ENCODE measurements at regions not wholly inside any gene's neighbourhood (a gene's known extent, or its start where the extent isn't known, plus 50 kb on each side); places are given as distances from the start of the nearest gene placed in this dataset.

DNA sequence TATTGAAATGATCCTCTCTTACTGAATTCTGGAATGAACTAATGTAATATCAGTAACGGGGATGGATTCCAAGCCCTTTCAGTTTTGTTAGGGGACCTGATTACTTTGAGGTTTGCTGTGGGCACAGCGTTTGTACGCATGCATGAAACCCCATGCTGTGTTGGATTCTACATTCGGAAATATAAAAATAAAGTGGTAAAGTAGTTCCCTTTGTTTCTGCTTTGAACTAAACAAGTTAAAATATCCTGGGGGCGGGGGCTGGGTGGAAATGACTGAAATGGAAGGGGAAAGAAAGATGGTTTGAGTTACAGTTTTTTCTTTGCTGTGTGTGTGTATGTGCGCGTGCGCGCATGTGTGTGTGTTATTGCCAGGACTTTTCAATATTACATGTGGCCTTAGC is 196.5 kb upstream of the OPRM1 start:
- no peaks in the 10 kb centered on the region for H3K9me3 ChIP-seq (ENCODE audit: control insufficient read depth, insufficient read depth, low read depth, low read length)
- no peaks in the 10 kb centered on the region for H3K36me3 ChIP-seq (ENCODE audit: control insufficient read depth, insufficient read depth, low read length)
- H3K4me3 ChIP-seq (ENCODE audit: low read depth, low read length), result no peak overlapping the region
- H3K9ac ChIP-seq (ENCODE audit: low read length), result no peak overlapping the region
- no peak overlapping the region for H3K27ac ChIP-seq (ENCODE audit: low read depth, low read length)
- peaks cover 19% of the 10 kb centered on the region; the same call in 1 of the 2 replicates for H3K4me1 ChIP-seq (ENCODE audit: control insufficient read depth, insufficient read depth, low read length)
- no peaks in the 10 kb centered on the region for H3K27me3 ChIP-seq (ENCODE audit: control insufficient read depth, insufficient read depth, low read length)

DNA sequence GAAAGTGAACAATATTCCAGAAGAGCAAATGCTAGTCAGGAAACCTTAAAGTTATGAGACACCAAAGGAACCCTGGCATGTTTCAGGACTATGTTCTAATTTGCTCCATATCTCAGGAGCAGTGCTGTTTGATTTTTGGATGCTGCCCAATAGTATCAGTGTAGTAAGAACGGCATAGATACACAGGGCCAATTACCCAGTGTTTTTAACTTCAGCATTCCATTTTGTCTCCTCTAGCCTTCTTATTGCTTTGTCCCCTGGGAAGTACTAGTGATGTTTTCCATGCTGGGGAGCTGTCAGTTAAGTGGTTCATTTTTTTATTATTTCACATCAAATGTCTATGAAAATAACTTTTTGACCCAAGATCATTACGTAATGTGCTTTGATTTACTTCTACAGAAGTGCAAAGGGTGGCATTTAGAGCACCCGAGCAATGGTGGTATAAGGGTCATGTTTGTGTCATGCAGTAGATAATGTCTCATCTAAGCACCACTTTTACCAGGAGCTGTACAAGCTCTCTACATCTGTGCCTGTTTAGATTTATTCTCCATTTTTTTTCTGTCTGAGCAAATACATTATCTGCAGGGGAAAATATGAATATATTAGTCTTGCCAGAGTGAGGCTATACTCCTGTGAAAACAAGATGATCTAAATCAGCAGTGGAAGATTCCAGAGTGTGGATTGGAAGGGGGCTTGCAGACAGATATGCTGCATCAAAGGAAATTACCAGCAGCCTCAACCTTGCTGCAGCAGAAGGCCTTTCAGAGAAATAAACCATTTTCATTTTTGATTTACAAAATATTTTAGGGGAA is 198.8 kb upstream of the OPRM1 start:
- no peak overlapping the region for H3K27ac ChIP-seq (ENCODE audit: low read depth, low read length)
- no peak overlapping the region for H3K4me3 ChIP-seq (ENCODE audit: low read depth, low read length)
- no peaks in the 10 kb centered on the region for H3K36me3 ChIP-seq (ENCODE audit: control insufficient read depth, insufficient read depth, low read length)
- 0 out of 2 replicates have a peak, but pooled peaks cover 4% of the 10 kb centered on the region for H3K9me3 ChIP-seq (ENCODE audit: control insufficient read depth, insufficient read depth, low read depth, low read length)
- H3K27me3 ChIP-seq (ENCODE audit: control insufficient read depth, insufficient read depth, low read length), result no peaks in the 10 kb centered on the region
- peaks cover 28% of the 10 kb centered on the region; the same call in 1 of the 2 replicates for H3K4me1 ChIP-seq (ENCODE audit: control insufficient read depth, insufficient read depth, low read length)
- no peak overlapping the region for H3K9ac ChIP-seq (ENCODE audit: low read length)

DNA sequence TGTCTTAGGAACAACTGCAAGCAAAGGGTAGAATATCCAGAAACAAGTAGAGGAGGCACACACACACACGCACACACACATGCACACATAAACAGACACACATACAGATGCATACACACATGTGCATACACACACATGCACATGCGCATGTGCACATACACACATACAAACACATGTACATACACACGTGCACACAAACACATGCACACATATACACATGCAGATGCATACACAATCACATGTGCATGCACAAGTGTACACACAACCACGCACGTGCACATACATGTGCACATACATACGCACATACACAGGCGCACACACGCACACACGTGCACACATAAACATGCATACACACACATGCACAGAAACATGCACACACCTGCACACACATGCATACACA is 206.5 kb upstream of the OPRM1 start:
- Histone ChIP-seq H3K9me3 (ENCODE audit: control insufficient read depth, insufficient read depth, low read depth, low read length) (0 out of 2 replicates have a peak, but pooled peaks cover 4% of the 10 kb centered on the region), H3K9ac (ENCODE audit: low read length) (no peak overlapping the region), H3K36me3 (ENCODE audit: control insufficient read depth, insufficient read depth, low read length) (no peaks in the 10 kb centered on the region), H3K27ac (ENCODE audit: low read depth, low read length) (no peak overlapping the region), H3K4me1 (ENCODE audit: control insufficient read depth, insufficient read depth, low read length) (peaks cover 27% of the 10 kb centered on the region), H3K4me3 (ENCODE audit: low read depth, low read length) (no peak overlapping the region), H3K27me3 (ENCODE audit: control insufficient read depth, insufficient read depth, low read length) (no peaks in the 10 kb centered on the region)

DNA sequence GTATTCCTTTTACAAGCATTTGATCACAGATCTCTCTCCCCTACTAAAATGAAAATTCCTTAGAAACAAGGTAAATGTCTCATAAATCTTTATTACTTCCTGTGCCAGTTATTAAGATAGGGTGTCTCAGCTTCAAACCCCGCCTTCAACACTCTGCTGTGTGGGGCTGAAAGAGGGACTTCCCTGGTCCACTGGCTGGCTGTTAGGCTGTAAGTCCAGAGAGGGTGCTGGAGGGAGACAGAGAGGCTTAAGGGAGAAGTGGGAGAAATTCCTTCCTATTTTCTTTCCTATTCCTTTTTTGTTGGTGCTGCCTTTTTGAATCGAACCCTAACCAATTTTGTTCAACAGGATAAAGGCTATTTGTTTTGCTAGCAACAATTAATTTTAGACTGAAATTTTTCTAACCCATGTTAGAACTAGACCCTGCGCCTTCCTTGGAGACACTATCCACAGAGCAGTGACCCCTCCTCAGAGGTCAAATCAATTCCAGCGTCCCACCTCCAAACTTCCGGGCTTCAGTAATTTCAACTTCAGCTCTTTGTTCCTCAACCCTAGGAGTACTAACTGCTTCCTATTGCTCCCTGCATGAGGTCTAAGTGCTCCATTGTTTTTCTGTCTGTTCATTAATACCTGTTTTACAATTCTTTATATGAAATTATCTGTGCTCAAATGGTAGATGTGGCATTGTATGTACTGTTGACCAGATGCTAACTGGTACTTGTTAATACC is 207.5 kb upstream of the OPRM1 start:
- no peak overlapping the region for H3K9ac ChIP-seq (ENCODE audit: low read length)

DNA sequence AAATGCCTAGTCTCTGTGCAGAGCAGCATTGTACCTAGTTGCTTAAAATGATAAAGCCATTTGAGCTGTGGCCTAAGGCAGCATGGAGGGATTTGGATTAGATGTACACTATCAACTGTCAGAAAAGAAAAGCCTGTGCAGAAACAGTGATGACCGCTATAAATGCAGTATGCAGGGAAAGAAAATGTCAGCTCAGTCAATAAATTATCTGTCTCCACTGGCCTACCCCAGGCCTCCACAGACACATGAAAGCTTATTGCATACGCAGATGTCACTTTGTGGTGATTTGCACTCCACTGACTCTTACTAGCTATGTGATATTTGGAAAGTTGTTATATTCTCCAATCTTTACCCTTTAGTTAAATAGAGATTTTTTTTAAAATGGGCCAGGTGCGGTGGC is 221.9 kb upstream of the OPRM1 start:
- no peak overlapping the region for H3K9ac ChIP-seq (ENCODE audit: low read length)
- no peaks in the 10 kb centered on the region for H3K4me1 ChIP-seq (ENCODE audit: control insufficient read depth, insufficient read depth, low read length)
- no peaks in the 10 kb centered on the region for H3K36me3 ChIP-seq (ENCODE audit: control insufficient read depth, insufficient read depth, low read length)
- no peaks in the 10 kb centered on the region; the same call in 1 of the 2 replicates for H3K9me3 ChIP-seq (ENCODE audit: control insufficient read depth, insufficient read depth, low read depth, low read length)
- no peak overlapping the region for H3K27ac ChIP-seq (ENCODE audit: low read depth, low read length)
- H3K27me3 ChIP-seq (ENCODE audit: control insufficient read depth, insufficient read depth, low read length), result no peaks in the 10 kb centered on the region
- no peak overlapping the region for H3K4me3 ChIP-seq (ENCODE audit: low read depth, low read length)

More for the DNA sequence above, 207.5 kb upstream of the OPRM1 start:
- peaks cover 22% of the 10 kb centered on the region for H3K4me1 ChIP-seq (ENCODE audit: control insufficient read depth, insufficient read depth, low read length)
- H3K36me3 ChIP-seq (ENCODE audit: control insufficient read depth, insufficient read depth, low read length), result no peaks in the 10 kb centered on the region
- H3K9me3 ChIP-seq (ENCODE audit: control insufficient read depth, insufficient read depth, low read depth, low read length), result no peaks in the 10 kb centered on the region
- H3K4me3 ChIP-seq (ENCODE audit: low read depth, low read length), result no peak overlapping the region
- 0 out of 2 replicates have a peak overlapping the region, but pooled peaks have one; percentile 20 for H3K27ac ChIP-seq (ENCODE audit: low read depth, low read length)
- H3K27me3 ChIP-seq (ENCODE audit: control insufficient read depth, insufficient read depth, low read length), result no peaks in the 10 kb centered on the region

DNA sequence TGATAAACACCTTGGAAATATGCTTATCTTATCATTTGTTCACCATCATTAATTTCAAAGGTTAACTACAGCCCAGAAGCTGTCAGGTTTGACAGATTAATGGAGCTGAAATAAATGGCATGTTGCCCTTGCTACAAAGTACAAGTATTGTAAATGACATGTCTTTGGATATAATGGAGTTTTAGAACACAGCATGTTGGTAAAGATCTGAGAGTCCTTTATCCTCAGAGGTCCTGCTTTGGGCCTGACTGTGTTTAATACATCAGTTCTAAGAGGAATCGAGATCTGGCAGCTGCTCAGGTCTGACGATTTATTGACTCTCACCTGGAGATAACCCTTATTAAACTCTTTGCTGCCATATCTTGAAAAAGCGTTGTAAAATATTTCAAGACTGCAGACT is 222.7 kb upstream of the OPRM1 start:
- Histone ChIP-seq H3K27me3 (ENCODE audit: control insufficient read depth, insufficient read depth, low read length) (no peaks in the 10 kb centered on the region), H3K9ac (ENCODE audit: low read length) (no peak overlapping the region), H3K9me3 (ENCODE audit: control insufficient read depth, insufficient read depth, low read depth, low read length) (peaks cover 2% of the 10 kb centered on the region; the same call in 1 of the 2 replicates), H3K4me3 (ENCODE audit: low read depth, low read length) (no peak overlapping the region), H3K36me3 (ENCODE audit: control insufficient read depth, insufficient read depth, low read length) (no peaks in the 10 kb centered on the region), H3K27ac (ENCODE audit: low read depth, low read length) (no peak overlapping the region), H3K4me1 (ENCODE audit: control insufficient read depth, insufficient read depth, low read length) (no peaks in the 10 kb centered on the region)

DNA sequence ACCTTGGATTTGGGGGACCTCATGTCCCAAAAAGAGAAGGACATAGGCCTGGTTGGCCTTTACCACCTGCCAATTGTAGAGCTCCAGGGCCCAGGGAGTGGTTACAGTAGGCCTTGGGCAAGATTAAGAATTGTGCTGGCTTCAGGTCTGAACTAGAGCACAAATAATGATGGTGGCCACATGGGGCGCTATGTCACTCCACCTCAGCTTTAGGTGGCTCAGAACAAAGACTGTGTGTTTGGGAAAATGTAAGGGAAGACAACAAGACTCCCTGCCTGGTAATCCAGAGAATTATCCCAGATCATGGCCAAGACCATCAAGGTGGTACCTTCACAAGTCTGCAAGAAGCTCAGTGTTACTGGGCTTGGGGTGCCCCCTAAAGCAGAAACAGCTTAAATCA is 224.9 kb upstream of the OPRM1 start:
- H3K27ac ChIP-seq (ENCODE audit: low read depth, low read length), result no peak overlapping the region
- no peak overlapping the region for H3K4me3 ChIP-seq (ENCODE audit: low read depth, low read length)

GRCh38 chr6:153804755-153805330 is 234.2 kb upstream of the OPRM1 start:
- no peaks in the 10 kb centered on the region for H3K36me3 ChIP-seq (ENCODE audit: control insufficient read depth, insufficient read depth, low read length)
- no peaks in the 10 kb centered on the region for H3K27me3 ChIP-seq (ENCODE audit: control insufficient read depth, insufficient read depth, low read length)
- H3K9ac ChIP-seq (ENCODE audit: low read length), result no peak overlapping the region
- H3K4me3 ChIP-seq (ENCODE audit: low read depth, low read length), result no peak overlapping the region
- H3K9me3 ChIP-seq (ENCODE audit: control insufficient read depth, insufficient read depth, low read depth, low read length), result no peaks in the 10 kb centered on the region
- no peaks in the 10 kb centered on the region for H3K4me1 ChIP-seq (ENCODE audit: control insufficient read depth, insufficient read depth, low read length)
- no peak overlapping the region for H3K27ac ChIP-seq (ENCODE audit: low read depth, low read length)

More for the DNA sequence above, 224.9 kb upstream of the OPRM1 start:
- no peak overlapping the region for H3K9ac ChIP-seq (ENCODE audit: low read length)
- H3K4me1 ChIP-seq (ENCODE audit: control insufficient read depth, insufficient read depth, low read length), result no peaks in the 10 kb centered on the region
- H3K36me3 ChIP-seq (ENCODE audit: control insufficient read depth, insufficient read depth, low read length), result no peaks in the 10 kb centered on the region
- H3K9me3 ChIP-seq (ENCODE audit: control insufficient read depth, insufficient read depth, low read depth, low read length), result peaks cover 2% of the 10 kb centered on the region; the same call in 1 of the 2 replicates
- no peaks in the 10 kb centered on the region for H3K27me3 ChIP-seq (ENCODE audit: control insufficient read depth, insufficient read depth, low read length)

DNA sequence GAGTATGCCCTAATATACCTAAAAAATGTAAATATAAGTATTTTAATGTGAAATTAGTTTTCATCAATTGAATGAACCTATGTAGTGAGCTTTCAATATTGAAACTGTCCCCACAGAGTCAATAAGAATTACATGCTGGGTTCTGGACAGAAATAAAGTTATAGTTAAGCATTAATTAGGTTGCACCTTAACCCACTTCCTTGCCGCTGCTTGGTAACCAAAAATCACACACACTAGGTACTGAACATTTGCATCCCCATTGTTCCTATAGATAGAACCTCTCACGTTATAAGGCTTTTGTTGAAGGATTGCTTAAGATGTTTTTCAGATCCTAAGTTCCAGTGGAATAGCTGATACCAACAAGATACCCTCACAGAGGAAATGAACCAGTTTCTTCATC is 237.1 kb upstream of the OPRM1 start:
- H3K4me3 ChIP-seq (ENCODE audit: low read depth, low read length), result no peak overlapping the region
- no peaks in the 10 kb centered on the region for H3K36me3 ChIP-seq (ENCODE audit: control insufficient read depth, insufficient read depth, low read length)
- H3K9me3 ChIP-seq (ENCODE audit: control insufficient read depth, insufficient read depth, low read depth, low read length), result no peaks in the 10 kb centered on the region
- no peak overlapping the region for H3K9ac ChIP-seq (ENCODE audit: low read length)
- H3K4me1 ChIP-seq (ENCODE audit: control insufficient read depth, insufficient read depth, low read length), result no peaks in the 10 kb centered on the region
- H3K27ac ChIP-seq (ENCODE audit: low read depth, low read length), result no peak overlapping the region
- no peaks in the 10 kb centered on the region for H3K27me3 ChIP-seq (ENCODE audit: control insufficient read depth, insufficient read depth, low read length)

- Histone ChIP-seq H3K4me1 (ENCODE audit: control insufficient read depth, insufficient read depth, low read length) (no peaks in the 10 kb centered on the region), H3K27me3 (ENCODE audit: control insufficient read depth, insufficient read depth, low read length) (no peaks in the 10 kb centered on the region), H3K9ac (ENCODE audit: low read length) (no peak overlapping the region), H3K4me3 (ENCODE audit: low read depth, low read length) (no peak overlapping the region), H3K9me3 (ENCODE audit: control insufficient read depth, insufficient read depth, low read depth, low read length) (no peaks in the 10 kb centered on the region), H3K36me3 (ENCODE audit: control insufficient read depth, insufficient read depth, low read length) (no peaks in the 10 kb centered on the region), H3K27ac (ENCODE audit: low read depth, low read length) (no peak overlapping the region)
These were observed 238.4 kb upstream of the OPRM1 start for GRCh38 chr6:153800580-153801188.

Data from HUES6 (cell line).